Esophagus (tissue), 2 donors: ENCODE measurements at regions not wholly inside any gene's neighbourhood (a gene's known extent, or its start where the extent isn't known, plus 50 kb on each side); places are given as distances from the start of the nearest gene placed in this dataset.
"Not testable (repeated sequence)": the region's sequence is repeated elsewhere in the genome, so short reads cannot be mapped to it uniquely, and the experiment has no call there.

Experiments
- H3K27ac ChIP-seq, 2 donors: one replicate each; pipeline ENCODE4 v1.5.1; 2013; ENCODE audit warnings: low read depth in 2 of 2, mild to moderate bottlenecking in 2 of 2, inconsistent platforms in 1 of 2, low read length in 1 of 2, moderate library complexity in 1 of 2
- H3K27me3 ChIP-seq, 2 donors: one replicate each; pipeline ENCODE4 v1.6.1; 2013; ENCODE audit warnings: low read length in 2 of 2, control low read depth in 1 of 2, mild to moderate bottlenecking in 1 of 2; ENCODE audit not compliant: insufficient read depth in 2 of 2, control insufficient read depth in 1 of 2
- H3K36me3 ChIP-seq, 2 donors: one replicate each; pipeline ENCODE4 v1.6.1; 2013; ENCODE audit warnings: low read length in 1 of 2; ENCODE audit not compliant: control insufficient read depth in 2 of 2, insufficient read depth in 2 of 2
- H3K4me1 ChIP-seq, 2 donors: one replicate each; pipeline ENCODE4 v1.6.1; 2013; ENCODE audit warnings: low read length in 1 of 2; ENCODE audit not compliant: control insufficient read depth in 2 of 2, insufficient read depth in 2 of 2
- H3K4me3 ChIP-seq, 2 donors: one replicate each; pipeline ENCODE4 v1.5.1; 2013; ENCODE audit warnings: low read length in 2 of 2, mild to moderate bottlenecking in 2 of 2, low read depth in 1 of 2, moderate library complexity in 1 of 2
- H3K9me3 ChIP-seq, 2 donors: one replicate each; pipeline ENCODE4 v1.6.1; 2013; ENCODE audit warnings: mild to moderate bottlenecking in 2 of 2, low read depth in 1 of 2, low read length in 1 of 2, moderate library complexity in 1 of 2; ENCODE audit not compliant: control insufficient read depth in 2 of 2, insufficient read depth in 1 of 2
- WGBS, 2 donors: extraction: QIAGEN DNeasy Blood & Tissue Kit; methylation state at CpG; one replicate each; pipeline ENCODE4 v1.1.7; 2013; 5-methylcytosine and 5-hydroxymethylcytosine counted together
- donor health status: healthy with polysubstance abuse.
- donor health status: Bipolar disorder and iron deficiency.

- Histone ChIP-seq H3K36me3 (no peaks in the 10 kb centered on the region), H3K4me3 (no peak overlapping the region), H3K27me3 (no peaks in the 10 kb centered on the region), H3K4me1 (peaks cover 0 to 7% of the 10 kb centered on the region in 2 donors), H3K9me3 (no peaks in the 10 kb centered on the region), H3K27ac (peak overlapping the region; percentile 58 to 86)
- WGBS, 2 donors = 43 to 57% methylated on average over 9 of the region's 9 CpGs
These were observed 316.1 kb upstream of the MYT1L start for GRCh38 chr2:2647141-2647541.

GRCh38 chr2:2646433-2647051, 315.5 kb upstream of the MYT1L start:
- H3K27me3 ChIP-seq = no peaks in the 10 kb centered on the region
- peak overlapping the region; percentile 66 to 86 for H3K27ac ChIP-seq
- no peak overlapping the region for H3K4me3 ChIP-seq
- H3K4me1 ChIP-seq = peaks cover 0 to 8% of the 10 kb centered on the region in 2 donors
- no peaks in the 10 kb centered on the region for H3K9me3 ChIP-seq
- WGBS, 2 donors = 27 to 34% methylated on average over 8 of the region's 8 CpGs
- H3K36me3 ChIP-seq = no peaks in the 10 kb centered on the region

GRCh38 chr2:2645162-2645855, 314.2 kb upstream of the MYT1L start:
- Histone ChIP-seq H3K4me1 (peaks cover 0 to 21% of the 10 kb centered on the region in 2 donors), H3K4me3 (no peak overlapping the region), H3K9me3 (no peaks in the 10 kb centered on the region), H3K27me3 (no peaks in the 10 kb centered on the region), H3K36me3 (no peaks in the 10 kb centered on the region), H3K27ac (no peak overlapping the region)
- 85 to 87% methylated on average over 19 of the region's 19 CpGs for WGBS, 2 donors

GRCh38 chr2:2644751-2645150, 313.7 kb upstream of the MYT1L start:
- not testable (repeated sequence) for H3K4me3 ChIP-seq, H3K9me3 ChIP-seq, H3K27me3 ChIP-seq, H3K27ac ChIP-seq, H3K36me3 ChIP-seq
- WGBS, 2 donors = 85 to 91% methylated on average over 9 of the region's 9 CpGs
- H3K4me1 ChIP-seq = peaks cover 0 to 22% of the 10 kb centered on the region in 2 donors

- H3K9me3 ChIP-seq = no peaks in the 10 kb centered on the region
- H3K4me1 ChIP-seq = peaks cover 0 to 25% of the 10 kb centered on the region in 2 donors
- no peaks in the 10 kb centered on the region for H3K27me3 ChIP-seq
- no peak overlapping the region for H3K27ac ChIP-seq
- 96 to 100% methylated on average over 1 of the region's 1 CpG for WGBS, 2 donors
- H3K36me3 ChIP-seq = no peaks in the 10 kb centered on the region
- no peak overlapping the region for H3K4me3 ChIP-seq
These were observed 313.0 kb upstream of the MYT1L start for GRCh38 chr2:2644040-2644439.

GRCh38 chr2:2642906-2643890, 312.1 kb upstream of the MYT1L start:
- H3K27me3 ChIP-seq = no peaks in the 10 kb centered on the region
- H3K4me3 ChIP-seq = no peak overlapping the region
- H3K36me3 ChIP-seq = no peaks in the 10 kb centered on the region
- 88 to 90% methylated on average over 29 of the region's 29 CpGs for WGBS, 2 donors
- no peak overlapping the region for H3K27ac ChIP-seq
- no peaks in the 10 kb centered on the region for H3K9me3 ChIP-seq
- H3K4me1 ChIP-seq = peaks cover 0 to 25% of the 10 kb centered on the region in 2 donors

- Histone ChIP-seq H3K4me3 (no peak overlapping the region), H3K4me1 (peaks cover 0 to 24% of the 10 kb centered on the region in 2 donors), H3K9me3 (no peaks in the 10 kb centered on the region), H3K27me3 (no peaks in the 10 kb centered on the region), H3K27ac (no peak overlapping the region), H3K36me3 (no peaks in the 10 kb centered on the region)
- 72 to 80% methylated on average over 17 of the region's 17 CpGs for WGBS, 2 donors
These were observed 310.7 kb upstream of the MYT1L start for GRCh38 chr2:2641541-2642410.

GRCh38 chr2:2640818-2641217, 309.7 kb upstream of the MYT1L start:
- H3K9me3 ChIP-seq = no peaks in the 10 kb centered on the region
- H3K36me3 ChIP-seq = no peaks in the 10 kb centered on the region
- H3K27ac ChIP-seq = peak overlapping the region; percentile 12 to 27
- WGBS, 2 donors = 51 to 62% methylated on average over 3 of the region's 3 CpGs
- peaks cover 0 to 22% of the 10 kb centered on the region in 2 donors for H3K4me1 ChIP-seq
- no peaks in the 10 kb centered on the region for H3K27me3 ChIP-seq
- H3K4me3 ChIP-seq = no peak overlapping the region

- 80 to 82% methylated on average over 7 of the region's 7 CpGs for WGBS, 2 donors
- H3K27ac ChIP-seq = peak overlapping the region in 1 of 2 donors; percentile 12
- H3K4me3 ChIP-seq = no peak overlapping the region
- H3K36me3 ChIP-seq = no peaks in the 10 kb centered on the region
- H3K27me3 ChIP-seq = no peaks in the 10 kb centered on the region
- no peaks in the 10 kb centered on the region for H3K9me3 ChIP-seq
- H3K4me1 ChIP-seq = peaks cover 0 to 22% of the 10 kb centered on the region in 2 donors
These were observed 309.3 kb upstream of the MYT1L start for GRCh38 chr2:2640371-2640770.
